ENCODE measurements at regions not wholly inside any gene's neighbourhood (a gene's known extent, or its start where the extent isn't known, plus 50 kb on each side); places are given as distances from the start of the nearest gene placed in this dataset.

DNA sequence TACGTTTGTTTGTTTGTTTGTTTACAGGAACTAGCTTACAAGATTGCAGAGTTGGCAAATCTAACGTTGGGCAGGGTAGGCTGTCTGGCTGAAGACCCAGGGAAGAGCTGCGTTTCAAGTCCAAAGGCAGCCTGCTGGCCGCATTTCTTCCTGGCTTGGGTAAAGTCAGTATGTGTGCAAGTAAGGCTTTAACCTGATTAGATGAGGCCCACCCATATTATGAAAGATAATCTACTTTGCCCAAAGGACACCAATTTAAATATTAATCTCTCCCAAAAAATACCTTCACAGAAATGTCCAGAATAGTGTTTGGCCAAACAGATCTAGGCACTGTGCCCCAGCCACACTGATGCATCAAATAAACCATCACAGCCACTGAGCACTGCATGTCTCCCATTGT is 228.9 kb upstream of the HABP2 start:
- DNase-seq (ENCODE audit: low read depth), result no peak

GRCh38 chr10:113326160-113327111 is 226.4 kb upstream of the HABP2 start:
- DNase-seq (ENCODE audit: low read depth), result peak; percentile 91

- peak; percentile 46 for DNase-seq (ENCODE audit: low read depth)
Measured at GRCh38 chr10:113329121-113329596, 223.7 kb upstream of the HABP2 start.

GRCh38 chr10:113331961-113332360 is 220.9 kb upstream of the HABP2 start:
- DNase-seq (ENCODE audit: low read depth), result no peak

DNA sequence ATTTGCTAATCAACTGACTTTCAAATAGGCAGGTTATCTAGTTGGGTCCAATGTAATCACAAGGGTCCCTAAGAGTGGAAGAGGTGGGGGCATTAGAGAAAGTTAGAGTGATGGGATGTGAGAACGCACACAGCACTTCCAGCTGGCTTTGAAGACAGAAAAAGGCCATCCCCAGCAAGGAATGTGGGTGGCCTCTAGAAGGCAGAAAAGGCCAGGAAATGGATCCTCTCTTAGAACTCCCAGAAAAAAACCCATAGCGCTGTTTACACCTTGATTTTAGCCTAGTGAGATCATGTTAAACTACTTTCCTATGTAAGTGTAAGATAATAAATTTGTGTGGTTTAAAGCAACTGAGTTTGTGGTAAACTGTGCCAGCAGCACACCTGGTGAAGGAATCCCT is 219.5 kb upstream of the HABP2 start:
- DNase-seq (ENCODE audit: low read depth), result no peak

DNA sequence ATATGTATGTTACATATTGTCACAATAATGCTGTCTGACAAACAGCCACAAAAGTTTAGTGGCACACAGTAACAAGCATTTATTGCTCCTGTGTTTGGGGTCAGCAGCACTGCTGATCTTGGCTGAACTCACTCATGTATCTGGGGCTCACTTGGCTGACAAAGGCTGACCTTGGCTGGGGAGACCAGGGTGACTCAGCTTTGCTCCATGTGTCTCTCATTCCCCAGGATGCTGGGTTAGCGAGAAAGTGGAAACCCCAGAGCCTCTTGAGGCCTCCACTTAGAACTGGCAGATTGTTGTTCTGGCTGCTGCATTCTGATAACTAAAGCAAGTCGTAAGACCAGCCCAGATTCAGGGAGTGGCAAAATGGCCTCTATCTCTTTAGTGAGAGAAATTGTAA is 217.3 kb upstream of the HABP2 start:
- DNase-seq (ENCODE audit: low read depth), result peak; percentile 44

- DNase-seq (ENCODE audit: low read depth), result no peak
Measured at GRCh38 chr10:113336549-113337130, 216.2 kb upstream of the HABP2 start.

DNA sequence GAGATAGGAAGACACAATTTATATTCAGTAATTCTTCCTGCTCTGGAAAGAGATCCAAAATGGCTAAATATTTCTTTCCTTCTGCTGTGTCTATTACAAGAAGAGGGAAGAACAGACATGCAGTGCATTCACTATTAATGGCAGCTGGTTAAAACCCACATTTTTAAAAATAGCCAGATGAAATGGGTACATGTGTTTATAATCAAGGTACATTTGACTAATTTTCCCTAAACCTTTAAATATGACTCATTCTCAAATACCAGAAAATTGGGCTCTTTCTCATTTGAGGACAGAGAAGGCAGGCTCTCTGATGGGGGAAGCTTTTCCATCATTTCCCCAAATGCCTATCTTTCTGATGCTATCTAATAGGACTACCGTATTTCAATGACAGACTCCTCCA is 215.7 kb upstream of the HABP2 start:
- DNase-seq (ENCODE audit: low read depth), result no peak

DNA sequence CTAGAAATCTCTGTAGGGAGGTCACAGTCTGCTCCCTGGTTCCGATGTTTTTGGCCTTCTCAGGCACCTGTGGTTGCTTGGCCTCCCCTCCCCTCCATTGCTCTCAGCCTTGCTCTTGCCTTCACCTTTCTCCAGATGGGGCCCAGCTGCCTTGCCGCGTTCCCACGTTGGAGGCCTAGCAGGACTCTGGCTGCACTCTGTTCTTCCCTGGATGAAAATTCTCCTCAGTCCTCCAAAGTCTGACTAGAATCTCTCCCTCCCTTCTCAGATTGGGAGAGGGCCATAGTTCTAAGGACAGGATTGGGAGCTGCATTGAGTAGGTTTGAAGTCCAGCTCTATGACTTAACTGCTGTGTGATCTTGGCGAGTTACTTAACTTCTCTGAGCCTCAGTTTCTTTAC is 213.7 kb upstream of the HABP2 start:
- no peak for DNase-seq (ENCODE audit: low read depth)

DNA sequence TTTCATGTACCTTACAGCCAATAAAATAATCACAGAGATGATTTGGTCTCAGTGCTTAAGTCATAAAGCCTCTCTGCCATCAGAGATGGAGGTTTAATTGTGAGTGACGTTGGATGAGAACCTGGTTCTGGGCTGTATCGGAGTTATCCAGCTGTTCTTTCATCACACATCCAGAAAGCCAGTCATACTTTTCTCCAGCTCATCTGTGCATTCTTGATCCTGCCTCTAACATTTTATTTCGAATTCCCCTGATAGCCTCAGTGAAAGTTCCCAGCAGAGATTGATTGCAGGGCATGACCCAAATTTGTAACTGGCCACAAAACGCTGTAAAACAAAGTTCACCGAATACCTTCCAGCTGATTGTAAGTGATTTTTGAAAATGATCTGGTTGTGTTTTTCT is 212.6 kb upstream of the HABP2 start:
- DNase-seq (ENCODE audit: low read depth), result no peak

DNA sequence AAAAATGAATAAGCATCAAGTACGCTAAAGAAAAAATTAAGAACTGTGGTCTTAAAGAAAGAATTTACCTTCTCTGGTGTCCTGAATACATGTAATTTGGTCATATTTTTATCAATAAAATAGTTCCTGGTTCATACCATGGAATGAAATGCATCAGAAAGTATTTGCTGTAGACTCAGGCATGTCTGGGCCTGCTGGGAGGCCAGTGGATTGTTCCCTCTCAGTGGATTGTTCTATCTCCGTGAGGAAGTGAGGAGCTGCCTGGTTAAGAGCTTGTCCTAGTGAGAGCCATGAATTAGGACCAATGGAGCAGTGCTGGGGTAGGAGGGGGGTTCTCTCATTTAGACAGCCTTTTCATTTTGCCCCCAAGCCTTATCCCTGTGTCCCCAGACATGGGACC is 211.7 kb upstream of the HABP2 start:
- DNase-seq (ENCODE audit: low read depth), result no peak

- no peak for DNase-seq (ENCODE audit: low read depth)
Measured at GRCh38 chr10:113345826-113346624, 206.8 kb upstream of the HABP2 start.

DNA sequence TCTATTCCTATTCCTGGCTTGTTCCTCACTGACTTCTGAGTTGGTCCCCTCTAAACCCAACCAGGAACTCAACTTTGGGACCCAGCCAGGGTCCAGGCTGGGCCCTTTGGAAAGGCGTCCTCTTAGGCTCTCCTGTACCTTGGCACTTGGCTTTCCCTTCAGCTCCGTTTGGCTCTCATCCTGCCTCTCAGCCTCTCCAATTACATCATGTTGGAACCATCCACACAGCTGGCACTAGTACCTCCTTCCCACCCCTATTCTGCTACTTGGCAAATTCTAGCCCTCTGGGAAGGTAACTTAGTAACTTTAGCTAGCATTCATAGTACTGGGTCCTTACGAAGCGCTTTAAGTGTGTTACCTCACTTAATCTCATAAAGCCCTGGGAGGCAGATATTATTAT is 205.3 kb upstream of the HABP2 start:
- no peak for DNase-seq (ENCODE audit: low read depth)

GRCh38 chr10:113348694-113349093 is 204.2 kb upstream of the HABP2 start:
- DNase-seq (ENCODE audit: low read depth), result no peak

GRCh38 chr10:113350311-113351040 is 202.4 kb upstream of the HABP2 start:
- DNase-seq (ENCODE audit: low read depth), result no peak

DNA sequence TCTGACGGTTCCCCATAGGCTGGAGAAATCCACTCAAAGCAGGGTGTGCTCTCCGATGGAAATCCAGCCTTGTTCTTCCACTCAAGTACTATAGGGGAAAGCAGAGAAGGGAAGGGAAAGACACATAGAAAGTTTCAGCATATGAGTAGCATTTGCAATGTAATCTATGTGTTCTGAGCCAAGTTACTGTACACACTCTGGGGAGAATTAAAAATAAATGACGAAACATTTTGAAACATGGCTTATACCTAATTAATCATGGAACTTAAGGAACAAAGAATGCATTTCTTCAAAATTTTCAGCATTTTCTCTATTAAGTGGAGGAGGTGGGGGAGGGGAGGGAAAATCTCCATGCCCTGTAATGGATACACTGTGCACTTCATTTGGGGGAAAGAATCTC is 198.1 kb upstream of the HABP2 start:
- DNase-seq (ENCODE audit: low read depth), result no peak

- DNase-seq (ENCODE audit: low read depth), result no peak
Measured at GRCh38 chr10:113356794-113357680, 195.8 kb upstream of the HABP2 start.

GRCh38 chr10:113357681-113358300 is 195.1 kb upstream of the HABP2 start:
- no peak for DNase-seq (ENCODE audit: low read depth)

DNA sequence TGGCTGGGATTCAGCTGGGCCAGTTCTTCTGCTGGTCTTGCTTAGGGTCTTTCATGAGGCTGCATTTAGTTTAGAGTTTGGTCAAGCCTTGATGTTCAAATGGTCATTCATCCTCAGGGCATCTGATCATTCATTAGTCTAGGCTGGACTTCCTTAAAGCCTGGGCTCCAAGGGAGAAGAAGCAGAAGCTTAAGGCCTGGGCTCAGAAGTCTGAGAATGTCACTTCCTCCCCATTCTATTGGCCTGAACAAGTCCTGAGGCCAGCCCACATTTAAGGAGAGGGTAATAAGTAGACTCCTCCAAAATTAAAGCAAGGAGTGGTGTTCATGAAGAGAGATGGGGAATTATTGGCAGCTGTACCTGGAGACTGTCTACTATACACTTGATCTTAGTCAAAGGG is 193.2 kb upstream of the HABP2 start:
- DNase-seq (ENCODE audit: low read depth), result no peak

DNA sequence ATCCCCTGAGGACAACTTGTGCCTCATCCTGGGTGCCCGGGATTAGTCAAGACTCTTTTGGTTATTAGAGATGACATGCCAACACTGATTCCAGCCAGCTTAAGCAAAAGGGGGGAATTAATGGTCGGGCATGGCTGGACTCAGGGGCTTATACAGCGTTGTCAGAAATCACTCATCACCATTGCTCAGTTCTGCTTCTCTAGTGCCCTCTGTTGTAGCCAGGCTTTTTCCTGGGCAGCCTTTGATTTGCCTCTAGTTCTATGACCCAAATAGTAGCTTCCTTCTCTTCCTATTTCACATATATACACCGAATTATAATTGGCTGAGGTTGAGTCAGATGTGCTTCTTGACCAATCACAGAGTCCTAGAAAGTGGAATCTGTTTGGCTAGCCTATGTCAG is 192.0 kb upstream of the HABP2 start:
- no peak for DNase-seq (ENCODE audit: low read depth)
